K562 (cell line): ENCODE measurements at regions not wholly inside any gene's neighbourhood (a gene's known extent, or its start where the extent isn't known, plus 50 kb on each side); places are given as distances from the start of the nearest gene placed in this dataset.
A peak's percentile ranks its signal among the peaks of the same experiment; 100 is the strongest.
"Not testable (repeated sequence)": the region's sequence is repeated elsewhere in the genome, so short reads cannot be mapped to it uniquely, and the experiment has no call there.

Experiments used
- ATAC-seq: fragments of 200-7000 bp; cut with Tn5 transposase; 3 replicates; pipeline ENCODE4 v1.9.1; 2020; ENCODE audit warnings: moderate library complexity
- BruUV-seq: library from RNA; stranded (reverse); fragments of 400-500 nt; replicated peaks from 2 replicates; lab custom pipeline; 2021; lab: Mats Ljungman, UMichigan
- CTCF ChIA-PET: fragments of 300-600 bp; formaldehyde crosslinking; extraction: SDS; loops from one replicate; lab custom pipeline; 2021; ENCODE audit warnings: low intra/inter-chr PET ratio; lab: Yijun Ruan, JAX
- POLR2A ChIA-PET: fragments of 300-600, 350-650 bp; sonication (Branson Sonifier 250); formaldehyde crosslinking; extraction: SDS; loops from one replicate; lab custom pipeline; 2021; ENCODE audit warnings: antibody characterized with exemption, inconsistent platforms; lab: Yijun Ruan, JAX
- DNase-seq, 4 experiments: peaks; one replicate each; pipeline versions ENCODE4 v3.0.0 to v3.0.0-alpha.2; 2011 to 2018; ENCODE audit warnings: low spot score in 3 of 4, mixed read lengths in 3 of 4; ENCODE audit errors: extremely low read depth in 1 of 4
- FAIRE-seq: peaks from 2 replicates; lab custom pipeline; 2011; peaks lifted over from hg19 to GRCh38; lab: Jason Lieb, UNC
- H2AFZ ChIP-seq: 2 replicates; pipeline ENCODE4 v1.6.0; 2011; ENCODE audit warnings: low read depth, low read length, control low read depth, inconsistent platforms
- H3K27ac ChIP-seq: fragments of 200-600 bp; 3 replicates; pipeline ENCODE4 v1.8.0; 2011; ENCODE audit warnings: low read depth, mild to moderate bottlenecking, control low read depth, inconsistent platforms, low read length, moderate library complexity, mixed read lengths; ENCODE audit errors: extremely low read depth
- H3K27me3 ChIP-seq, 2 experiments: fragments of 300-600 bp in 1 of 2; 2 replicates in 1 of 2; 3 replicates in 1 of 2; pipeline versions ENCODE4 v1.6.0 to v1.8.0; 2011; ENCODE audit warnings: inconsistent platforms in 2 of 2, low read length in 2 of 2, mild to moderate bottlenecking in 1 of 2, mixed read lengths in 1 of 2, moderate library complexity in 1 of 2; ENCODE audit not compliant: control insufficient read depth in 2 of 2, insufficient read depth in 2 of 2
- H3K36me3 ChIP-seq: fragments of 300-600 bp; 3 replicates; pipeline ENCODE4 v1.8.0; 2011; ENCODE audit warnings: mild to moderate bottlenecking, low read length, inconsistent platforms; ENCODE audit not compliant: control insufficient read depth, insufficient read depth
- H3K4me1 ChIP-seq, 2 experiments: fragments of 200-600 bp in 1 of 2; replicated peaks in 1 of 2; 2 replicates in 1 of 2; 3 replicates in 1 of 2; pipeline versions ENCODE4 v1.5.1 to v1.8.0; 2011; ENCODE audit warnings: inconsistent platforms in 2 of 2, low read length in 2 of 2, mild to moderate bottlenecking in 1 of 2, mixed read lengths in 1 of 2, moderate library complexity in 1 of 2; ENCODE audit not compliant: control insufficient read depth in 2 of 2, insufficient read depth in 2 of 2
- H3K4me2 ChIP-seq: 2 replicates; pipeline ENCODE4 v1.6.1; 2011; ENCODE audit warnings: low read length, control low read depth, inconsistent platforms, mixed read lengths; ENCODE audit not compliant: insufficient read depth
- H3K4me3 ChIP-seq: fragments of 200-600 bp; sonication (generic), shearing (Covaris generic); 2 replicates; pipeline ENCODE4 v1.5.1; 2016; ENCODE audit warnings: control low read depth, inconsistent platforms
- H3K79me2 ChIP-seq: fragments of 200-600 bp; 3 replicates; pipeline ENCODE4 v1.8.0; 2011; ENCODE audit warnings: low read length, inconsistent platforms; ENCODE audit not compliant: control insufficient read depth, insufficient read depth
- H3K9ac ChIP-seq, 2 experiments: 2 replicates each; pipeline versions ENCODE4 v1.6.0 to v1.6.1; 2011; ENCODE audit warnings: low read depth in 2 of 2, low read length in 2 of 2, control low read depth in 1 of 2, inconsistent platforms in 1 of 2, mild to moderate bottlenecking in 1 of 2, mixed read lengths in 1 of 2; ENCODE audit not compliant: insufficient read depth in 1 of 2
- H3K9me1 ChIP-seq: one replicate; pipeline ENCODE4 v1.6.0; 2011; ENCODE audit warnings: inconsistent platforms, mild to moderate bottlenecking, low read length, moderate library complexity; ENCODE audit not compliant: control insufficient read depth, insufficient read depth
- H3K9me3 ChIP-seq: replicated peaks from 2 replicates; pipeline ENCODE4 v1.5.1; 2011; ENCODE audit warnings: low read depth, low read length, inconsistent platforms; ENCODE audit not compliant: control insufficient read depth, insufficient read depth
- H4K20me1 ChIP-seq: replicated peaks from 2 replicates; pipeline ENCODE4 v1.6.1; 2011; ENCODE audit warnings: low read length, inconsistent platforms, mixed read lengths; ENCODE audit not compliant: control insufficient read depth, insufficient read depth
- CEBPB ChIP-seq: fragments of 450-650 bp; IDR thresholded peaks from 2 replicates; pipeline ENCODE4 v1.6.1; 2016; ENCODE audit warnings: missing genetic modification characterization, missing compliant biosample characterization
- CEBPG ChIP-seq, 3 experiments: fragments of 200-800 bp in 1 of 3; sonication (Bioruptor generic) in 1 of 3; sonication (generic) in 1 of 3; formaldehyde crosslinking in 1 of 3; IDR thresholded peaks in 2 of 3; conservative IDR thresholded peaks in 1 of 3; 2 replicates each; pipeline versions ENCODE4 v1.6.1 to v1.8.0; 2016 to 2022; ENCODE audit warnings: missing compliant biosample characterization in 2 of 3, missing genetic modification characterization in 2 of 3, mild to moderate bottlenecking in 1 of 3, missing genetic modification reagents in 1 of 3
- NUFIP1 ChIP-seq: fragments of 450-650 bp; IDR thresholded peaks from 2 replicates; pipeline ENCODE4 v1.6.1; 2018; ENCODE audit not compliant: partially characterized antibody
- PURB ChIP-seq: sonication (generic); formaldehyde crosslinking; IDR thresholded peaks from 2 replicates; pipeline ENCODE4 v1.9.0; 2021; ENCODE audit warnings: low read depth, mild to moderate bottlenecking, missing genetic modification reagents
- TEAD4 ChIP-seq, 2 experiments: sonication (generic) in 1 of 2; formaldehyde crosslinking in 1 of 2; IDR thresholded peaks; 2 replicates each; pipeline versions ENCODE4 v1.6.1 to v1.8.0; 2012 to 2022; ENCODE audit warnings: borderline replicate concordance in 1 of 2, inconsistent platforms in 1 of 2, low read length in 1 of 2, mild to moderate bottlenecking in 1 of 2, missing genetic modification reagents in 1 of 2
- ZNF668 ChIP-seq: fragments of 250-450 bp; sonication (Bioruptor Pico); IDR thresholded peaks from 2 replicates; pipeline ENCODE4 v1.8.0; 2022; ENCODE audit warnings: mild to moderate bottlenecking, inconsistent platforms
- WGBS: fragments of 100-300 bp; shearing (Covaris generic); methylation state at CpG from one replicate; pipeline ENCODE4 v1.1.6; 2016; ENCODE audit warnings: low coverage, mixed read lengths; ENCODE audit not compliant: insufficient coverage; ENCODE audit errors: missing lambda C conversion rate; 5-methylcytosine and 5-hydroxymethylcytosine counted together
- in situ Hi-C: fragments of 300-500 bp; cut with MboI; formaldehyde crosslinking; loops from 4 replicates; pipeline ENCODE4 v1.15.0; 2018; ENCODE audit warnings: inconsistent platforms, mixed read lengths
- intact Hi-C: fragments of 100-400 bp; cut with micrococcal nuclease; formaldehyde crosslinking; loops from 2 replicates; pipeline ENCODE4 v1.14.2; 2022

GRCh38 chr6:168934660-168935627 lies 318.7 kb downstream of the THBS2 start:
- Histone ChIP-seq H3K27ac (no peak overlapping the region), H3K27me3 (peaks cover 26 to 35% of the 10 kb centered on the region in 2 experiments; a peak in 3 of 5 replicates), H4K20me1 (no peaks in the 10 kb centered on the region), H2AFZ (no peak overlapping the region), H3K9ac (no peak overlapping the region), H3K4me3 (no peak overlapping the region), H3K4me1 (no peaks in the 10 kb centered on the region), H3K4me2 (no peak overlapping the region), H3K36me3 (no peaks in the 10 kb centered on the region), H3K79me2 (no peaks in the 10 kb centered on the region), H3K9me3 (no peaks in the 10 kb centered on the region), H3K9me1 (no peaks in the 10 kb centered on the region)
- POLR2A ChIA-PET, result no interaction called here
- in situ Hi-C loops, result no loop called here
- TF ChIP-seq TEAD4 (IDR thresholded peaks at IDR 0.05; ENCODE audit: low read length) (no peak), TEAD4 (CRISPR knock-in tag; IDR thresholded peaks at IDR 0.05; ENCODE audit: borderline replicate concordance) (no peak), NUFIP1 (no peak), PURB (CRISPR knock-in tag) (no peak), ZNF668 (CRISPR knock-in tag) (no peak), CEBPB (tag) (peak; percentile 43), CEBPG (CRISPR knock-in tag; IDR thresholded peaks at IDR 0.05) (no peak), CEBPG (tag; conservative IDR thresholded peaks at IDR 0.05 in 1 of 2, IDR thresholded peaks at IDR 0.05 in 1 of 2) (peak in 1 of 2 experiments; percentile 79; a peak in 2 of 4 replicates)
- CTCF ChIA-PET, result no interaction called here
- DNase-seq (no peak), FAIRE-seq (no peak), ATAC-seq (no peak)
- BruUV-seq, result no TSS peak
- intact Hi-C loops, result no loop called here
- under 1% methylated on average over 25 of the region's 25 CpGs for WGBS

GRCh38 chr6:168932171-168932570 lies 321.5 kb downstream of the THBS2 start:
- 1% methylated on average over 12 of the region's 16 CpGs for WGBS
- in situ Hi-C loops, result not testable (repeated sequence)

GRCh38 chr6:168931072-168931471 lies 322.6 kb downstream of the THBS2 start:
- H3K27me3 ChIP-seq, result peaks cover 21 to 39% of the 10 kb centered on the region in 2 experiments; a peak in 4 of 5 replicates
- H3K79me2 ChIP-seq, H3K27ac ChIP-seq, FAIRE-seq, H3K36me3 ChIP-seq, POLR2A ChIA-PET, DNase-seq, H3K4me2 ChIP-seq, BruUV-seq, ATAC-seq, H2AFZ ChIP-seq, H3K9ac ChIP-seq, H3K9me3 ChIP-seq, in situ Hi-C loops, intact Hi-C loops, H3K4me1 ChIP-seq, H4K20me1 ChIP-seq, H3K4me3 ChIP-seq, CTCF ChIA-PET, H3K9me1 ChIP-seq: not testable (repeated sequence)
- WGBS, result under 1% methylated on average over 13 of the region's 17 CpGs

More at GRCh38 chr6:168932171-168932570, 321.5 kb downstream of the THBS2 start:
- CTCF ChIA-PET, H3K4me2 ChIP-seq, H3K27ac ChIP-seq, H3K4me1 ChIP-seq, H3K9me3 ChIP-seq, H3K4me3 ChIP-seq, BruUV-seq, POLR2A ChIA-PET, intact Hi-C loops, ATAC-seq, H4K20me1 ChIP-seq, H2AFZ ChIP-seq, H3K36me3 ChIP-seq, DNase-seq, H3K9ac ChIP-seq, H3K79me2 ChIP-seq, H3K9me1 ChIP-seq, FAIRE-seq: not testable (repeated sequence)
- H3K27me3 ChIP-seq, result peaks cover 25 to 33% of the 10 kb centered on the region in 2 experiments; a peak in 3 of 5 replicates
